Loucy (cell line): ENCODE measurements at regions not wholly inside any gene's neighbourhood (a gene's known extent, or its start where the extent isn't known, plus 50 kb on each side); places are given as distances from the start of the nearest gene placed in this dataset.

Experiments used
- H2AFZ ChIP-seq: fragments of 200-600 bp; sonication (generic); 2 replicates; pipeline ENCODE4 v1.6.0; 2016; ENCODE audit warnings: antibody characterized with exemption, mild to moderate bottlenecking, low read length, moderate library complexity
- H3F3A ChIP-seq: fragments of 200-600 bp; 2 replicates; pipeline ENCODE4 v1.6.0; 2016; ENCODE audit warnings: antibody characterized with exemption, low read depth, mild to moderate bottlenecking
- H3K27me3 ChIP-seq: fragments of 200-600 bp; sonication (generic); 2 replicates; pipeline ENCODE4 v1.6.1; 2014; ENCODE audit warnings: low read length, mild to moderate bottlenecking; ENCODE audit not compliant: insufficient read depth, poor library complexity, severe bottlenecking
- H3K36me3 ChIP-seq: fragments of 200-600 bp; sonication (generic); 2 replicates; pipeline ENCODE4 v1.6.1; 2016; ENCODE audit warnings: low read length; ENCODE audit not compliant: insufficient read depth
- H3K4me1 ChIP-seq: fragments of 200-600 bp; sonication (generic); 2 replicates; pipeline ENCODE4 v1.5.1; 2014; ENCODE audit warnings: low read length, mild to moderate bottlenecking; ENCODE audit not compliant: insufficient read depth, poor library complexity, severe bottlenecking
- H3K4me2 ChIP-seq: fragments of 200-600 bp; sonication (generic); 2 replicates; pipeline ENCODE4 v1.6.0; 2014; ENCODE audit warnings: antibody characterized with exemption, low read length, low read depth, mild to moderate bottlenecking; ENCODE audit not compliant: poor library complexity, severe bottlenecking
- H3K4me3 ChIP-seq: fragments of 200-600 bp; sonication (generic); 2 replicates; pipeline ENCODE4 v1.5.1; 2014; ENCODE audit warnings: low read length, mild to moderate bottlenecking, mixed read lengths; ENCODE audit not compliant: poor library complexity, severe bottlenecking
- H3K79me2 ChIP-seq: fragments of 200-600 bp; sonication (generic); 2 replicates; pipeline ENCODE4 v1.6.1; 2014; ENCODE audit warnings: low read length; ENCODE audit not compliant: insufficient read depth
- H3K9ac ChIP-seq: fragments of 200-600 bp; sonication (generic); 2 replicates; pipeline ENCODE4 v1.6.0; 2014; ENCODE audit warnings: mild to moderate bottlenecking, low read depth, low read length, moderate library complexity; ENCODE audit not compliant: poor library complexity, severe bottlenecking
- H3K9me2 ChIP-seq: fragments of 200-600 bp; sonication (generic); replicated peaks from 2 replicates; pipeline ENCODE4 v1.6.1; 2016; ENCODE audit warnings: low read depth, low read length, mixed read lengths
- H3K9me3 ChIP-seq: fragments of 200-600 bp; sonication (generic); 2 replicates; pipeline ENCODE4 v1.6.1; 2014; ENCODE audit warnings: mild to moderate bottlenecking, antibody characterized with exemption, low read length, low read depth; ENCODE audit not compliant: insufficient read depth
- H4K20me1 ChIP-seq: fragments of 200-600 bp; sonication (generic); 2 replicates; pipeline ENCODE4 v1.6.0; 2014; ENCODE audit warnings: antibody characterized with exemption, low read length, mild to moderate bottlenecking; ENCODE audit not compliant: insufficient read depth, poor library complexity, severe bottlenecking
- EZH2phosphoT487 ChIP-seq: fragments of 200-600 bp; IDR thresholded peaks from 2 replicates; pipeline ENCODE4 v1.6.1; 2018; ENCODE audit warnings: antibody characterized with exemption, mild to moderate bottlenecking, moderate library complexity, borderline replicate concordance
- TF ChIP-seq, protein P1 (sequence below): fragments of 200-600 bp; sonication (generic); conservative IDR thresholded peaks from 2 replicates; pipeline ENCODE4 v1.5.1; 2014; ENCODE audit warnings: mild to moderate bottlenecking, antibody characterized with exemption, low read length

DNA sequence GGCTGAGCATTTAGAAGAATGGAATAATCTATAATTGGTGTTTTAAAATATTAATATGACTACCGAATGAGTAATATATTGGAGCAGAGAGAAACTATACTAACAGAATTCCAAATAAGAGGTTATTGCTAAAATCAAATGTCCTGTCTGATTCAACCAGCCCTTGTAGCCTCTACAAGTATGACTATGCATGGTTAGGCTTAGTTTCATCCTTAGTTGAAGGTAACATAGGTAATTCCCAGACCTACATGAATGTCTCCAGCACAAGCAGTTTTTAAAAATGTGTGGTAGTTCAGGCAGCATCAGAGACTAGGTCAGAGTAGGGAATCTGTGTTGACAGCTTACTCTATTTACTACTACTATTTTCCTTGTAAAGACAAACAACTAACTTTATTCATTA lies 51.7 kb upstream of the SLC27A6 start:
- Histone ChIP-seq H3K36me3 (no peaks in the 10 kb centered on the region), H2AFZ (no peak overlapping the region), H3F3A (no peaks in the 10 kb centered on the region), H3K4me2 (no peak overlapping the region), H3K9me3 (no peaks in the 10 kb centered on the region), H3K9ac (no peak overlapping the region), H3K4me1 (no peaks in the 10 kb centered on the region), H3K27me3 (no peaks in the 10 kb centered on the region), H3K79me2 (no peaks in the 10 kb centered on the region), H4K20me1 (no peaks in the 10 kb centered on the region), H3K9me2 (no peaks in the 10 kb centered on the region), H3K4me3 (no peak overlapping the region)
- no peak for TF ChIP-seq EZH2phosphoT487
- TF ChIP-seq, protein P1, sequence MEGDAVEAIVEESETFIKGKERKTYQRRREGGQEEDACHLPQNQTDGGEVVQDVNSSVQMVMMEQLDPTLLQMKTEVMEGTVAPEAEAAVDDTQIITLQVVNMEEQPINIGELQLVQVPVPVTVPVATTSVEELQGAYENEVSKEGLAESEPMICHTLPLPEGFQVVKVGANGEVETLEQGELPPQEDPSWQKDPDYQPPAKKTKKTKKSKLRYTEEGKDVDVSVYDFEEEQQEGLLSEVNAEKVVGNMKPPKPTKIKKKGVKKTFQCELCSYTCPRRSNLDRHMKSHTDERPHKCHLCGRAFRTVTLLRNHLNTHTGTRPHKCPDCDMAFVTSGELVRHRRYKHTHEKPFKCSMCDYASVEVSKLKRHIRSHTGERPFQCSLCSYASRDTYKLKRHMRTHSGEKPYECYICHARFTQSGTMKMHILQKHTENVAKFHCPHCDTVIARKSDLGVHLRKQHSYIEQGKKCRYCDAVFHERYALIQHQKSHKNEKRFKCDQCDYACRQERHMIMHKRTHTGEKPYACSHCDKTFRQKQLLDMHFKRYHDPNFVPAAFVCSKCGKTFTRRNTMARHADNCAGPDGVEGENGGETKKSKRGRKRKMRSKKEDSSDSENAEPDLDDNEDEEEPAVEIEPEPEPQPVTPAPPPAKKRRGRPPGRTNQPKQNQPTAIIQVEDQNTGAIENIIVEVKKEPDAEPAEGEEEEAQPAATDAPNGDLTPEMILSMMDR, result no peak
